NCI-H2107 treated with DMSO at 0.1 percent for 48 hours (cell line): ENCODE measurements at regions not wholly inside any gene's neighbourhood (a gene's known extent, or its start where the extent isn't known, plus 50 kb on each side); places are given as distances from the start of the nearest gene placed in this dataset.

Experiments used
- DNase-seq: peaks from one replicate; lab custom pipeline; 2025; ENCODE audit not compliant: unreplicated experiment; lab: John Stamatoyannopoulos, UW

- DNase-seq: no peak
These were observed 1126.2 kb upstream of the CDH9 start for GRCh38 chr5:28164568-28164967.

GRCh38 chr5:28156981-28157380 lies 1118.6 kb upstream of the CDH9 start:
- no peak for DNase-seq

- DNase-seq: no peak
These were observed 1105.1 kb upstream of the CDH9 start for GRCh38 chr5:28143519-28143918.

- DNase-seq: no peak
These were observed 1093.8 kb upstream of the CDH9 start for GRCh38 chr5:28132151-28132550.

- no peak for DNase-seq
These were observed 1079.3 kb upstream of the CDH9 start for GRCh38 chr5:28117691-28118090.

- DNase-seq: no peak
These were observed 1078.9 kb upstream of the CDH9 start for GRCh38 chr5:28117273-28117672.

- no peak for DNase-seq
These were observed 1072.4 kb upstream of the CDH9 start for GRCh38 chr5:28110781-28111180.

GRCh38 chr5:28104080-28104479 lies 1065.7 kb upstream of the CDH9 start:
- DNase-seq: no peak

- no peak for DNase-seq
These were observed 1045.7 kb upstream of the CDH9 start for GRCh38 chr5:28084069-28084468.

- DNase-seq: no peak
These were observed 1044.2 kb upstream of the CDH9 start for GRCh38 chr5:28082610-28083009.

GRCh38 chr5:28077291-28078240 lies 1039.2 kb upstream of the CDH9 start:
- DNase-seq: no peak

GRCh38 chr5:28066856-28067255 lies 1028.5 kb upstream of the CDH9 start:
- DNase-seq: no peak

GRCh38 chr5:28065656-28066055 lies 1027.3 kb upstream of the CDH9 start:
- DNase-seq: no peak

GRCh38 chr5:28046596-28046995 lies 1008.2 kb upstream of the CDH9 start:
- no peak for DNase-seq

- DNase-seq: no peak
These were observed 989.5 kb upstream of the CDH9 start for GRCh38 chr5:28027851-28028250.

- DNase-seq: no peak
These were observed 978.8 kb upstream of the CDH9 start for GRCh38 chr5:28017178-28017577.

GRCh38 chr5:28014779-28015178 lies 976.4 kb upstream of the CDH9 start:
- DNase-seq: no peak

- DNase-seq: no peak
These were observed 974.2 kb upstream of the CDH9 start for GRCh38 chr5:28012538-28012937.

GRCh38 chr5:28009576-28009975 lies 971.2 kb upstream of the CDH9 start:
- no peak for DNase-seq

- DNase-seq: no peak
These were observed 958.3 kb upstream of the CDH9 start for GRCh38 chr5:27996665-27997064.

GRCh38 chr5:27995867-27996266 lies 957.5 kb upstream of the CDH9 start:
- no peak for DNase-seq

GRCh38 chr5:27978322-27978721 lies 939.9 kb upstream of the CDH9 start:
- DNase-seq: no peak

- no peak for DNase-seq
These were observed 930.8 kb upstream of the CDH9 start for GRCh38 chr5:27969157-27969556.
